HepG2 (cell line): ENCODE measurements at regions not wholly inside any gene's neighbourhood (a gene's known extent, or its start where the extent isn't known, plus 50 kb on each side); places are given as distances from the start of the nearest gene placed in this dataset.

Experiments
- ATAC-seq: fragments of 200-7000 bp; cut with Tn5 transposase; 3 replicates; pipeline ENCODE4 v1.9.1; 2020; ENCODE audit warnings: mild to moderate bottlenecking, moderate library complexity
- BruUV-seq: library from RNA; stranded (reverse); fragments of 400-500 nt; replicated peaks from 2 replicates; lab custom pipeline; 2021; lab: Mats Ljungman, UMichigan
- CTCF ChIA-PET: fragments of 300-600 bp; formaldehyde crosslinking; extraction: SDS; loops from one replicate; lab custom pipeline; 2021; ENCODE audit warnings: low total read pairs, inconsistent platforms, low intra/inter-chr PET ratio; lab: Yijun Ruan, JAX
- POLR2A ChIA-PET: fragments of 350-600 bp; sonication (Branson Sonifier 250); formaldehyde crosslinking; loops from one replicate; lab custom pipeline; 2020; ENCODE audit warnings: antibody characterized with exemption, inconsistent platforms; lab: Yijun Ruan, JAX
- DNase-seq: peaks from one replicate; pipeline ENCODE4 v3.0.0-alpha.2; 2015; ENCODE audit warnings: low spot score
- FAIRE-seq: peaks from 3 replicates; lab custom pipeline; 2011; peaks lifted over from hg19 to GRCh38; lab: Jason Lieb, UNC
- H2AFZ ChIP-seq: one replicate; pipeline ENCODE4 v1.6.1; 2011; ENCODE audit warnings: low read length, inconsistent platforms
- H3K27ac ChIP-seq: fragments of 300-600 bp; 3 replicates; pipeline ENCODE4 v1.8.0; 2011; ENCODE audit warnings: mixed run types, mild to moderate bottlenecking, mixed read lengths, low read length, inconsistent platforms; ENCODE audit not compliant: insufficient read depth; ENCODE audit errors: extremely low read length
- H3K27me3 ChIP-seq, 2 experiments: fragments of 200-600 bp in 1 of 2; 2 replicates in 1 of 2; 3 replicates in 1 of 2; pipeline versions ENCODE4 v1.6.0 to v1.8.0; 2011; ENCODE audit warnings: low read length in 2 of 2, mild to moderate bottlenecking in 2 of 2, moderate library complexity in 2 of 2, inconsistent platforms in 1 of 2; ENCODE audit not compliant: insufficient read depth in 2 of 2, control insufficient read depth in 1 of 2
- H3K36me3 ChIP-seq, 2 experiments: fragments of 200-600 bp in 1 of 2; replicated peaks in 1 of 2; 2 replicates in 1 of 2; 3 replicates in 1 of 2; pipeline versions ENCODE4 v1.5.1 to v1.8.0; 2011; ENCODE audit warnings: low read length in 2 of 2, inconsistent platforms in 1 of 2; ENCODE audit not compliant: insufficient read depth in 2 of 2, control insufficient read depth in 1 of 2
- H3K4me1 ChIP-seq: 2 replicates; pipeline ENCODE4 v1.5.1; 2012; ENCODE audit warnings: low read length, inconsistent platforms; ENCODE audit not compliant: insufficient read depth
- H3K4me2 ChIP-seq: 2 replicates; pipeline ENCODE4 v1.6.0; 2011; ENCODE audit warnings: low read depth, low read length, inconsistent platforms
- H3K4me3 ChIP-seq, 3 experiments: fragments of 200-600 bp in 1 of 3; sonication (generic), shearing (Covaris generic) in 1 of 3; replicated peaks in 1 of 3; 2 replicates each; pipeline ENCODE4 v1.5.1; 2011 to 2016; ENCODE audit warnings: low read length in 3 of 3, inconsistent platforms in 2 of 3, low read depth in 2 of 3, mild to moderate bottlenecking in 2 of 3, control low read depth in 1 of 3, mixed read lengths in 1 of 3; ENCODE audit not compliant: insufficient read depth in 1 of 3
- H3K79me2 ChIP-seq: one replicate; pipeline ENCODE4 v1.6.1; 2011; ENCODE audit warnings: low read length, inconsistent platforms; ENCODE audit not compliant: insufficient read depth
- H3K9ac ChIP-seq: 2 replicates; pipeline ENCODE4 v1.6.0; 2011; ENCODE audit warnings: mild to moderate bottlenecking, low read depth, low read length, inconsistent platforms; ENCODE audit not compliant: insufficient read depth
- H3K9me3 ChIP-seq: 2 replicates; pipeline ENCODE4 v1.5.1; 2012; ENCODE audit warnings: mild to moderate bottlenecking, low read length
- H4K20me1 ChIP-seq: 2 replicates; pipeline ENCODE4 v1.6.0; 2011; ENCODE audit warnings: inconsistent platforms, mild to moderate bottlenecking, low read length, moderate library complexity; ENCODE audit not compliant: insufficient read depth
- NR2F6 ChIP-seq, 2 experiments: IDR thresholded peaks; 2 replicates each; pipeline ENCODE4 v1.6.1; 2016; ENCODE audit warnings: antibody characterized with exemption in 1 of 2, mild to moderate bottlenecking in 1 of 2
- ONECUT2 ChIP-seq: sonication (generic); formaldehyde crosslinking; IDR thresholded peaks from 2 replicates; pipeline ENCODE4 v1.4.0; 2020; ENCODE audit warnings: missing genetic modification reagents
- PAF1 ChIP-seq: IDR thresholded peaks from 2 replicates; pipeline ENCODE4 v1.6.1; 2016; ENCODE audit warnings: missing genetic modification reagents, missing compliant biosample characterization
- PPARG ChIP-seq: conservative IDR thresholded peaks from 2 replicates; pipeline ENCODE4 v1.6.1; 2016; ENCODE audit warnings: missing biosample characterization, missing genetic modification reagents
- RFX1 ChIP-seq: fragments of 450-650 bp; IDR thresholded peaks from 2 replicates; pipeline ENCODE4 v1.6.1; 2017
- SOX13 ChIP-seq, 3 experiments: fragments of 450-650 bp in 1 of 3; sonication (generic) in 1 of 3; formaldehyde crosslinking in 1 of 3; IDR thresholded peaks in 2 of 3; conservative IDR thresholded peaks in 1 of 3; 2 replicates each; pipeline versions ENCODE4 v1.5.0 to v1.6.1; 2016 to 2020; ENCODE audit warnings: antibody characterized with exemption in 1 of 3, mild to moderate bottlenecking in 1 of 3, missing compliant biosample characterization in 1 of 3, missing genetic modification reagents in 1 of 3, moderate library complexity in 1 of 3
- TAF1 ChIP-seq: sonication (generic); formaldehyde crosslinking; IDR thresholded peaks from 2 replicates; pipeline ENCODE4 v1.4.0; 2020; ENCODE audit warnings: missing genetic modification reagents
- ZBTB1 ChIP-seq: sonication (generic); formaldehyde crosslinking; IDR thresholded peaks from 2 replicates; pipeline ENCODE4 v1.4.0; 2020; ENCODE audit warnings: missing genetic modification reagents, borderline replicate concordance
- ZFAT ChIP-seq: sonication (generic); formaldehyde crosslinking; conservative IDR thresholded peaks from 2 replicates; pipeline ENCODE4 v1.8.1; 2023; ENCODE audit warnings: missing genetic modification reagents, inconsistent platforms
- ZKSCAN8 ChIP-seq: IDR thresholded peaks from 2 replicates; pipeline ENCODE4 v1.6.1; 2016; ENCODE audit warnings: borderline replicate concordance, missing genetic modification reagents, missing compliant biosample characterization
- ZNF350 ChIP-seq: sonication (generic); formaldehyde crosslinking; IDR thresholded peaks from 2 replicates; pipeline ENCODE4 v1.4.0; 2020; ENCODE audit warnings: mild to moderate bottlenecking, low read depth, missing genetic modification reagents, borderline replicate concordance
- ZNF451 ChIP-seq: sonication (generic); formaldehyde crosslinking; IDR thresholded peaks from 2 replicates; pipeline ENCODE4 v1.5.0; 2020; ENCODE audit warnings: mild to moderate bottlenecking, missing genetic modification reagents
- ZNF468 ChIP-seq: sonication (generic); formaldehyde crosslinking; IDR thresholded peaks from 2 replicates; pipeline ENCODE4 v1.8.0; 2022; ENCODE audit warnings: mild to moderate bottlenecking, moderate library complexity, missing genetic modification reagents
- ZNF670 ChIP-seq: sonication (generic); formaldehyde crosslinking; IDR thresholded peaks from 2 replicates; pipeline ENCODE4 v1.8.0; 2022; ENCODE audit warnings: mild to moderate bottlenecking, missing genetic modification reagents, borderline replicate concordance
- WGBS: methylation state at CpG from one replicate; pipeline ENCODE4 v1.1.6; 2017; ENCODE audit warnings: low lambda C conversion rate; 5-methylcytosine and 5-hydroxymethylcytosine counted together
- in situ Hi-C: cut with HindIII; loops from 2 replicates; pipeline ENCODE4 v1.10.0; 2017; ENCODE audit warnings: low pct_unique_long_range_greater_than_20kb; ENCODE audit not compliant: extremely low pct_ligation_motif_present
- intact Hi-C: fragments of 100-400 bp; cut with micrococcal nuclease; formaldehyde crosslinking; loops from one replicate; pipeline ENCODE4 v1.10.0; 2022; ENCODE audit not compliant: unreplicated experiment
- TF ChIP-seq, protein P1 (sequence below): sonication (generic); formaldehyde crosslinking; IDR thresholded peaks from 2 replicates; pipeline ENCODE4 v1.8.1; 2022; ENCODE audit warnings: mild to moderate bottlenecking, missing genetic modification reagents

- Histone ChIP-seq H4K20me1 (no peaks in the 10 kb centered on the region), H3K27ac (no peak overlapping the region), H3K36me3 (no peaks in the 10 kb centered on the region), H3K9me3 (no peaks in the 10 kb centered on the region), H3K27me3 (no peaks in the 10 kb centered on the region), H3K4me3 (no peak overlapping the region), H2AFZ (no peak overlapping the region), H3K79me2 (no peaks in the 10 kb centered on the region), H3K9ac (no peak overlapping the region), H3K4me1 (no peaks in the 10 kb centered on the region), H3K4me2 (no peak overlapping the region)
- ChIA-PET POLR2A (no interaction called here), CTCF (no interaction called here)
- no peak for DNase-seq
- no TSS peak for BruUV-seq
- TF ChIP-seq ONECUT2 (CRISPR knock-in tag), result no peak
- no peak for TF ChIP-seq NR2F6 (IDR thresholded peaks at IDR 0.05)
- TF ChIP-seq NR2F6 (CRISPR knock-in tag; IDR thresholded peaks at IDR 0.05), result no peak
- TF ChIP-seq ZNF468, result no peak
- TF ChIP-seq RFX1, result no peak
- TF ChIP-seq ZBTB1, result no peak
- no peak for TF ChIP-seq ZFAT (CRISPR knock-in tag)
- no peak for TF ChIP-seq SOX13 (IDR thresholded peaks at IDR 0.05)
- TF ChIP-seq SOX13 (CRISPR knock-in tag; conservative IDR thresholded peaks at IDR 0.05 in 1 of 2, IDR thresholded peaks at IDR 0.05 in 1 of 2), result no peak
- TF ChIP-seq ZNF350 (CRISPR knock-in tag), result no peak
- no peak for TF ChIP-seq ZKSCAN8 (CRISPR knock-in tag)
- no peak for TF ChIP-seq ZNF451
- TF ChIP-seq PPARG (CRISPR knock-in tag), result no peak
- TF ChIP-seq, protein P1, sequence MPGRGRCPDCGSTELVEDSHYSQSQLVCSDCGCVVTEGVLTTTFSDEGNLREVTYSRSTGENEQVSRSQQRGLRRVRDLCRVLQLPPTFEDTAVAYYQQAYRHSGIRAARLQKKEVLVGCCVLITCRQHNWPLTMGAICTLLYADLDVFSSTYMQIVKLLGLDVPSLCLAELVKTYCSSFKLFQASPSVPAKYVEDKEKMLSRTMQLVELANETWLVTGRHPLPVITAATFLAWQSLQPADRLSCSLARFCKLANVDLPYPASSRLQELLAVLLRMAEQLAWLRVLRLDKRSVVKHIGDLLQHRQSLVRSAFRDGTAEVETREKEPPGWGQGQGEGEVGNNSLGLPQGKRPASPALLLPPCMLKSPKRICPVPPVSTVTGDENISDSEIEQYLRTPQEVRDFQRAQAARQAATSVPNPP (CRISPR knock-in tag), result no peak
- no peak for TF ChIP-seq PAF1 (CRISPR knock-in tag)
- TF ChIP-seq TAF1 (CRISPR knock-in tag), result no peak
- TF ChIP-seq ZNF670 (CRISPR knock-in tag), result no peak
- intact Hi-C loops, result no loop called here
- in situ Hi-C loops, result no loop called here
- FAIRE-seq, result no peak
- no peak for ATAC-seq
- whole genome bisulfite sequencing, result 41% methylated on average over 5 of the region's 5 CpGs
Observed at GRCh38 chr10:23885853-23886252, 323.1 kb upstream of the KIAA1217 start.
